H9 (cell line): ENCODE measurements at regions not wholly inside any gene's neighbourhood (a gene's known extent, or its start where the extent isn't known, plus 50 kb on each side); places are given as distances from the start of the nearest gene placed in this dataset.

Experiments
- DNase-seq: peaks from one replicate; pipeline ENCODE4 v3.0.0-alpha.2; 2017
- H2AFZ ChIP-seq: one replicate; pipeline ENCODE4 v1.6.1; 2013; ENCODE audit warnings: mild to moderate bottlenecking, low read length, control low read depth, moderate library complexity
- H2AK5ac ChIP-seq: 2 replicates; pipeline ENCODE4 v1.6.1; 2013; ENCODE audit warnings: low read length, control low read depth, mixed read lengths; ENCODE audit not compliant: insufficient read length
- H2BK120ac ChIP-seq: one replicate; pipeline ENCODE4 v1.6.1; 2013; ENCODE audit warnings: low read depth, mild to moderate bottlenecking, low read length, control low read depth, inconsistent platforms; ENCODE audit not compliant: poor library complexity, severe bottlenecking
- H2BK12ac ChIP-seq: 2 replicates; pipeline ENCODE4 v1.6.1; 2013; ENCODE audit warnings: low read length, control low read depth, mixed read lengths, low read depth; ENCODE audit not compliant: insufficient read length
- H2BK15ac ChIP-seq: 2 replicates; pipeline ENCODE4 v1.6.1; 2013; ENCODE audit warnings: low read depth, low read length, control low read depth
- H2BK20ac ChIP-seq: one replicate; pipeline ENCODE4 v1.6.1; 2013; ENCODE audit warnings: low read depth, mild to moderate bottlenecking, low read length, control low read depth, inconsistent platforms; ENCODE audit not compliant: poor library complexity, severe bottlenecking
- H2BK5ac ChIP-seq: 2 replicates; pipeline ENCODE4 v1.6.1; 2013; ENCODE audit warnings: low read length, control low read depth, mixed read lengths; ENCODE audit not compliant: insufficient read length
- H3K14ac ChIP-seq: 2 replicates; pipeline ENCODE4 v1.6.1; 2013; ENCODE audit warnings: low read length, control low read depth; ENCODE audit not compliant: insufficient read depth
- H3K18ac ChIP-seq: 2 replicates; pipeline ENCODE4 v1.6.1; 2013; ENCODE audit warnings: low read depth, mild to moderate bottlenecking, mixed read lengths, low read length, control low read depth; ENCODE audit not compliant: insufficient read length
- H3K23ac ChIP-seq: 2 replicates; pipeline ENCODE4 v1.6.1; 2013; ENCODE audit warnings: low read length, control low read depth, mixed read lengths, low read depth; ENCODE audit not compliant: insufficient read length
- H3K23me2 ChIP-seq: 2 replicates; pipeline ENCODE4 v1.6.1; 2013; ENCODE audit warnings: low read depth, mild to moderate bottlenecking, mixed read lengths, low read length, control low read depth; ENCODE audit not compliant: insufficient read length, poor library complexity, severe bottlenecking
- H3K27ac ChIP-seq: 2 replicates; pipeline ENCODE4 v1.5.1; 2013; ENCODE audit warnings: low read length, control low read depth, mixed read lengths, low read depth; ENCODE audit not compliant: insufficient read length
- H3K27me3 ChIP-seq: 2 replicates; pipeline ENCODE4 v1.6.1; 2013; ENCODE audit warnings: low read length, control low read depth, inconsistent platforms; ENCODE audit not compliant: insufficient read depth
- H3K4ac ChIP-seq: 2 replicates; pipeline ENCODE4 v1.6.1; 2013; ENCODE audit warnings: low read depth, mild to moderate bottlenecking, control low read depth, inconsistent platforms, low read length, moderate library complexity
- H3K4me1 ChIP-seq: 2 replicates; pipeline ENCODE4 v1.6.1; 2013; ENCODE audit warnings: low read length, control low read depth, inconsistent platforms; ENCODE audit not compliant: insufficient read depth
- H3K4me2 ChIP-seq: 2 replicates; pipeline ENCODE4 v1.6.1; 2013; ENCODE audit warnings: low read length, control low read depth, mixed read lengths; ENCODE audit not compliant: insufficient read length, insufficient read depth
- H3K56ac ChIP-seq: 2 replicates; pipeline ENCODE4 v1.6.1; 2013; ENCODE audit warnings: low read depth, mild to moderate bottlenecking, mixed read lengths, low read length, control low read depth; ENCODE audit not compliant: insufficient read length
- H3K79me1 ChIP-seq: 2 replicates; pipeline ENCODE4 v1.6.1; 2013; ENCODE audit warnings: low read depth, mild to moderate bottlenecking, moderate library complexity, low read length, control low read depth, inconsistent platforms; ENCODE audit not compliant: insufficient read depth, poor library complexity, severe bottlenecking
- H3K79me2 ChIP-seq: 2 replicates; pipeline ENCODE4 v1.6.1; 2013; ENCODE audit warnings: low read length, control low read depth, inconsistent platforms; ENCODE audit not compliant: insufficient read depth
- H3K9ac ChIP-seq: 2 replicates; pipeline ENCODE4 v1.6.1; 2013; ENCODE audit warnings: low read length, control low read depth, mixed read lengths; ENCODE audit not compliant: insufficient read length; ENCODE audit errors: extremely low read depth
- H3K9me3 ChIP-seq: one replicate; pipeline ENCODE4 v1.6.1; 2013; ENCODE audit warnings: low read depth, low read length, inconsistent platforms; ENCODE audit not compliant: control insufficient read depth
- H3T11ph ChIP-seq: one replicate; pipeline ENCODE4 v1.6.1; 2013; ENCODE audit warnings: mild to moderate bottlenecking, low read length, control low read depth, inconsistent platforms
- H4K20me1 ChIP-seq: one replicate; pipeline ENCODE4 v1.6.1; 2013; ENCODE audit not compliant: control insufficient read depth, insufficient read length, insufficient read depth
- H4K5ac ChIP-seq: 2 replicates; pipeline ENCODE4 v1.6.1; 2013; ENCODE audit warnings: low read depth, mild to moderate bottlenecking, mixed read lengths, low read length, control low read depth; ENCODE audit not compliant: insufficient read length
- H4K8ac ChIP-seq: replicated peaks from 2 replicates; pipeline ENCODE4 v1.6.1; 2013; ENCODE audit warnings: low read length, control low read depth, mixed read lengths, low read depth; ENCODE audit not compliant: insufficient read length
- H4K91ac ChIP-seq: 2 replicates; pipeline ENCODE4 v1.6.1; 2013; ENCODE audit warnings: low read depth, mild to moderate bottlenecking, moderate library complexity, mixed read lengths, low read length, control low read depth; ENCODE audit not compliant: insufficient read length
- H3K27ac Mint-ChIP-seq, 3 experiments: 2 replicates in 2 of 3; 3 replicates in 1 of 3; pipeline ENCODE4 v1.8.0; 2020 to 2021; ENCODE audit warnings: mixed read lengths in 3 of 3, mild to moderate bottlenecking in 1 of 3, moderate library complexity in 1 of 3
- H3K27me3 Mint-ChIP-seq: 2 replicates; pipeline ENCODE4 v1.8.0; 2021; ENCODE audit warnings: low read depth, mild to moderate bottlenecking, moderate library complexity, mixed read lengths
- H3K36me3 Mint-ChIP-seq, 3 experiments: 2 replicates in 2 of 3; 3 replicates in 1 of 3; pipeline ENCODE4 v1.8.0; 2020 to 2021; ENCODE audit warnings: low read depth in 3 of 3, mixed read lengths in 3 of 3; ENCODE audit not compliant: insufficient read depth in 1 of 3
- H3K4me1 Mint-ChIP-seq, 2 experiments: 2 replicates each; pipeline ENCODE4 v1.8.0; 2020; ENCODE audit warnings: mixed read lengths in 2 of 2
- H3K4me3 Mint-ChIP-seq, 2 experiments: 2 replicates in 1 of 2; 3 replicates in 1 of 2; pipeline ENCODE4 v1.8.0; 2020 to 2021; ENCODE audit warnings: mild to moderate bottlenecking in 2 of 2, mixed read lengths in 2 of 2, moderate library complexity in 1 of 2
- H3K9me3 Mint-ChIP-seq, 2 experiments: 2 replicates in 1 of 2; 3 replicates in 1 of 2; pipeline ENCODE4 v1.8.0; 2020; ENCODE audit warnings: mild to moderate bottlenecking in 2 of 2, mixed read lengths in 2 of 2, moderate library complexity in 1 of 2
- CTCF ChIP-seq: fragments of 200-600 bp; sonication (generic); conservative IDR thresholded peaks from 3 replicates; pipeline ENCODE4 v1.8.0; 2021; ENCODE audit warnings: antibody characterized with exemption, mild to moderate bottlenecking
- WGBS: extraction: QIAGEN DNeasy Blood & Tissue Kit; methylation state at CpG from one replicate; pipeline ENCODE4 v1.1.7; 2013; ENCODE audit warnings: missing lambda C conversion rate, low lambda C conversion rate, mixed read lengths; ENCODE audit not compliant: insufficient read length; ENCODE audit errors: extremely low coverage; 5-methylcytosine and 5-hydroxymethylcytosine counted together

- TF ChIP-seq CTCF, result no peak
- no peak overlapping the region for H3K27ac Mint-ChIP-seq
- no peak overlapping the region for H3K4ac ChIP-seq
- H3K4me3 Mint-ChIP-seq, result no peak overlapping the region
- H3K36me3 Mint-ChIP-seq, result no peaks in the 10 kb centered on the region; a peak in 1 of 7 replicates
- H2AFZ ChIP-seq, result no peak overlapping the region
- no peak overlapping the region for H4K5ac ChIP-seq
- peaks cover 0 to 7% of the 10 kb centered on the region in 2 experiments; a peak in 2 of 4 replicates for H3K4me1 Mint-ChIP-seq
- no peak overlapping the region for H3K56ac ChIP-seq
- H3K14ac ChIP-seq, result peak overlapping the region; percentile 28; the same call in 1 of the 2 replicates
- H2BK15ac ChIP-seq, result no peak overlapping the region
- H2BK5ac ChIP-seq, result no peak overlapping the region
- H3K9ac ChIP-seq, result no peak overlapping the region
- H2BK12ac ChIP-seq, result no peak overlapping the region
- no peaks in the 10 kb centered on the region for H4K20me1 ChIP-seq
- H3K27me3 Mint-ChIP-seq, result peaks cover 4% of the 10 kb centered on the region
- WGBS, result no CpG with 5 or more reads among the region's 4 CpGs
- H3K18ac ChIP-seq, result no peak overlapping the region
- no peak overlapping the region for H2AK5ac ChIP-seq
- H3K79me1 ChIP-seq, result no peaks in the 10 kb centered on the region
- H3K23me2 ChIP-seq, result no peaks in the 10 kb centered on the region
- H4K8ac ChIP-seq, result no peak overlapping the region
- no peak overlapping the region for H3T11ph ChIP-seq
- H3K27me3 ChIP-seq, result no peaks in the 10 kb centered on the region
- H3K9me3 ChIP-seq, result no peaks in the 10 kb centered on the region
- 0 out of 2 replicates have a peak, but pooled peaks cover 2% of the 10 kb centered on the region for H3K4me1 ChIP-seq
- H3K27ac ChIP-seq, result no peak overlapping the region
- no peak overlapping the region for H3K4me2 ChIP-seq
- H2BK20ac ChIP-seq, result no peak overlapping the region
- H3K9me3 Mint-ChIP-seq, result peaks cover 2 to 3% of the 10 kb centered on the region in 2 experiments; a peak in 2 of 5 replicates
- no peak overlapping the region for H2BK120ac ChIP-seq
- no peak overlapping the region for H4K91ac ChIP-seq
- H3K23ac ChIP-seq, result no peak overlapping the region
- DNase-seq, result no peak
- no peaks in the 10 kb centered on the region for H3K79me2 ChIP-seq
Measured at GRCh38 chr9:90092508-90092907, 487.7 kb downstream of the GADD45G start.
